HL-60 (cell line): ENCODE measurements at regions not wholly inside any gene's neighbourhood (a gene's known extent, or its start where the extent isn't known, plus 50 kb on each side); places are given as distances from the start of the nearest gene placed in this dataset.

Experiments used
- DNase-seq, 2 experiments: peaks; one replicate each; pipeline ENCODE4 v3.0.0-alpha.2; 2010 to 2020; ENCODE audit warnings: low read depth in 1 of 2, low spot score in 1 of 2
- H3K27ac ChIP-seq: fragments of 250-450 bp; sonication (Bioruptor Pico); replicated peaks from 2 replicates; pipeline ENCODE4 v1.5.1; 2020; ENCODE audit warnings: mild to moderate bottlenecking, moderate library complexity
- H3K27me3 ChIP-seq: fragments of 250-450 bp; sonication (Bioruptor Pico); 2 replicates; pipeline ENCODE4 v1.5.1; 2021; ENCODE audit warnings: mild to moderate bottlenecking, moderate library complexity; ENCODE audit not compliant: insufficient read depth, poor library complexity, severe bottlenecking
- H3K4me3 ChIP-seq: replicated peaks from 2 replicates; pipeline ENCODE4 v1.5.1; 2011; ENCODE audit warnings: mild to moderate bottlenecking, control low read depth, low read length; ENCODE audit not compliant: insufficient read depth
- GABPA ChIP-seq: IDR thresholded peaks from 2 replicates; pipeline ENCODE4 v1.6.1; 2012; ENCODE audit warnings: low read depth
- POLR2AphosphoS5 ChIP-seq: IDR thresholded peaks from 2 replicates; pipeline ENCODE4 v1.6.1; 2012; ENCODE audit warnings: low read depth
- SPI1 ChIP-seq: IDR thresholded peaks from 2 replicates; pipeline ENCODE4 v1.6.1; 2012; ENCODE audit warnings: low read depth, mild to moderate bottlenecking, borderline replicate concordance
- TF ChIP-seq, protein P1 (sequence below): IDR thresholded peaks from one replicate; pipeline ENCODE4 v1.5.1; 2011; ENCODE audit warnings: low read length, control low read depth, inconsistent platforms; ENCODE audit not compliant: insufficient read depth
- TF ChIP-seq, protein P2 (sequence below): IDR thresholded peaks from 2 replicates; pipeline ENCODE4 v1.6.1; 2012; ENCODE audit warnings: low read depth; ENCODE audit not compliant: insufficient replicate concordance

DNA sequence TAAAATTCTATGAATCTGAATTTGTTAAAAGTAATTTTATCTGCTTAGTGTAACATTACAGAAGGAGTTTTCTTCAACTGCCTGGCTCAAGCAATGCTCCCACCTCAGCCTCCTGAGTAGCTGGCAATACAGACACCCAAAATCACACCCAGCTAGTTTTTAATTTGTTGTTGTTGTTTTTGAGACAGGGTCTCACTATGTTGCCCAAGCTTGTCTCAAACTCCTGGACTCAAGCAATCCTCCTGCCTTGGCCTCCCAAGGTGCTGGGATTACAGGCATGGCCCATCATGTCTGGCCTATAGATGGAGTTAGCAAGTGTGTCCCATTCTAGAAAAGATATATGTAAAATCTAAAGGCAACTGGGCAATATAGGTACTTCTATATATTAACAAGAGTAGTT is 1580.4 kb upstream of the PRR20A start:
- TF ChIP-seq POLR2AphosphoS5 (no peak), GABPA (no peak), SPI1 (no peak)
- TF ChIP-seq, protein P1, sequence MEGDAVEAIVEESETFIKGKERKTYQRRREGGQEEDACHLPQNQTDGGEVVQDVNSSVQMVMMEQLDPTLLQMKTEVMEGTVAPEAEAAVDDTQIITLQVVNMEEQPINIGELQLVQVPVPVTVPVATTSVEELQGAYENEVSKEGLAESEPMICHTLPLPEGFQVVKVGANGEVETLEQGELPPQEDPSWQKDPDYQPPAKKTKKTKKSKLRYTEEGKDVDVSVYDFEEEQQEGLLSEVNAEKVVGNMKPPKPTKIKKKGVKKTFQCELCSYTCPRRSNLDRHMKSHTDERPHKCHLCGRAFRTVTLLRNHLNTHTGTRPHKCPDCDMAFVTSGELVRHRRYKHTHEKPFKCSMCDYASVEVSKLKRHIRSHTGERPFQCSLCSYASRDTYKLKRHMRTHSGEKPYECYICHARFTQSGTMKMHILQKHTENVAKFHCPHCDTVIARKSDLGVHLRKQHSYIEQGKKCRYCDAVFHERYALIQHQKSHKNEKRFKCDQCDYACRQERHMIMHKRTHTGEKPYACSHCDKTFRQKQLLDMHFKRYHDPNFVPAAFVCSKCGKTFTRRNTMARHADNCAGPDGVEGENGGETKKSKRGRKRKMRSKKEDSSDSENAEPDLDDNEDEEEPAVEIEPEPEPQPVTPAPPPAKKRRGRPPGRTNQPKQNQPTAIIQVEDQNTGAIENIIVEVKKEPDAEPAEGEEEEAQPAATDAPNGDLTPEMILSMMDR: no peak
- TF ChIP-seq, protein P2, sequence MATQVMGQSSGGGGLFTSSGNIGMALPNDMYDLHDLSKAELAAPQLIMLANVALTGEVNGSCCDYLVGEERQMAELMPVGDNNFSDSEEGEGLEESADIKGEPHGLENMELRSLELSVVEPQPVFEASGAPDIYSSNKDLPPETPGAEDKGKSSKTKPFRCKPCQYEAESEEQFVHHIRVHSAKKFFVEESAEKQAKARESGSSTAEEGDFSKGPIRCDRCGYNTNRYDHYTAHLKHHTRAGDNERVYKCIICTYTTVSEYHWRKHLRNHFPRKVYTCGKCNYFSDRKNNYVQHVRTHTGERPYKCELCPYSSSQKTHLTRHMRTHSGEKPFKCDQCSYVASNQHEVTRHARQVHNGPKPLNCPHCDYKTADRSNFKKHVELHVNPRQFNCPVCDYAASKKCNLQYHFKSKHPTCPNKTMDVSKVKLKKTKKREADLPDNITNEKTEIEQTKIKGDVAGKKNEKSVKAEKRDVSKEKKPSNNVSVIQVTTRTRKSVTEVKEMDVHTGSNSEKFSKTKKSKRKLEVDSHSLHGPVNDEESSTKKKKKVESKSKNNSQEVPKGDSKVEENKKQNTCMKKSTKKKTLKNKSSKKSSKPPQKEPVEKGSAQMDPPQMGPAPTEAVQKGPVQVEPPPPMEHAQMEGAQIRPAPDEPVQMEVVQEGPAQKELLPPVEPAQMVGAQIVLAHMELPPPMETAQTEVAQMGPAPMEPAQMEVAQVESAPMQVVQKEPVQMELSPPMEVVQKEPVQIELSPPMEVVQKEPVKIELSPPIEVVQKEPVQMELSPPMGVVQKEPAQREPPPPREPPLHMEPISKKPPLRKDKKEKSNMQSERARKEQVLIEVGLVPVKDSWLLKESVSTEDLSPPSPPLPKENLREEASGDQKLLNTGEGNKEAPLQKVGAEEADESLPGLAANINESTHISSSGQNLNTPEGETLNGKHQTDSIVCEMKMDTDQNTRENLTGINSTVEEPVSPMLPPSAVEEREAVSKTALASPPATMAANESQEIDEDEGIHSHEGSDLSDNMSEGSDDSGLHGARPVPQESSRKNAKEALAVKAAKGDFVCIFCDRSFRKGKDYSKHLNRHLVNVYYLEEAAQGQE: no peak
- no peak for DNase-seq
- no peak overlapping the region for H3K4me3 ChIP-seq
- no peaks in the 10 kb centered on the region for H3K27me3 ChIP-seq
- no peak overlapping the region for H3K27ac ChIP-seq

DNA sequence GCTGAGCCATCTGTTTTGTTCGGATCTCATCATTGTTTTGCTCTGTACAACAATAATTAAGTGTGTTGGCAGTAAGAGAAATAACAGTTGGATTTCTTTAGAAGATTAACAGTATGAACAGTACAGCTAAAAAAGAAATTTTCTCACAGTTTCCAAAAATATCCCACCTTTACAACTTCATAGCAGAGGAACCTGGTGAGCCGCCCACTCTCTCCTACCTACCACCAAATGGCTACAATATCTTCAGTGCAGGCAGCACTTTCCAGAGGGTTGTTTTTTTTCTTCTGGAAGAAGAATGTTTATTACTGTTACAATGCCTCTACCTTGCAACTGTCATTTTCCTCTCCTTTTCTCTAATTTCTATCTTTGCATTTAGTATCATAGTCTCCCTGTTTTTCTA is 1577.5 kb upstream of the PRR20A start:
- DNase-seq: no peak

DNA sequence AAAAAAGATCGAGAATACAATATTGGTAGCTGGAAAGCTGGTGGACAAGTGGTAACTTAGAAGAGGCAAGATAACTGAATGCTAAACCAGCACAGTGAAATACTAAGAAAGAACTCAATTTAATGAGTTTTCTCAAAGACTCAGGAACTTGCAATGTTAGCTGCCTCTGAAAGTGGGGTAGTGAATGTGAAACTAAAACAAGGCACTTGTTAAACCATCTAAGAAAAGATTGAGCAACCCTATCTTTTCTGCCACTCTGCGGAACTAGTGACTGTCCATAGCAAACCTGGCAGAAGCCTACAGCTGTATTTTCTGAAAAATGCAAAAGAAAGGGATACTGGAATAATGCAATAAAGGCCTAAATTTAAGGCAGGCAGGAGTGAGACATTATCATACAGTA is 1574.4 kb upstream of the PRR20A start:
- Histone ChIP-seq H3K4me3 (no peak overlapping the region), H3K27ac (no peak overlapping the region), H3K27me3 (no peaks in the 10 kb centered on the region)
- DNase-seq: no peak
- TF ChIP-seq, protein P1: no peak
- TF ChIP-seq, protein P2: no peak
- no peak for TF ChIP-seq POLR2AphosphoS5
- no peak for TF ChIP-seq SPI1
- TF ChIP-seq GABPA: no peak

More for the DNA sequence above, 1577.5 kb upstream of the PRR20A start:
- Histone ChIP-seq H3K27ac (no peak overlapping the region), H3K27me3 (no peaks in the 10 kb centered on the region), H3K4me3 (no peak overlapping the region)
- no peak for TF ChIP-seq POLR2AphosphoS5
- no peak for TF ChIP-seq GABPA
- TF ChIP-seq SPI1: no peak
- TF ChIP-seq, protein P2: no peak
- TF ChIP-seq, protein P1: no peak
